ENCODE measurements at regions not wholly inside any gene's neighbourhood (a gene's known extent, or its start where the extent isn't known, plus 50 kb on each side); places are given as distances from the start of the nearest gene placed in this dataset.

GRCh38 chr2:168401771-168402170 is 54.3 kb upstream of the CERS6 start:
- Histone ChIP-seq H3K4me1 (ENCODE audit: insufficient read depth, low read length, poor library complexity, severe bottlenecking) (no peaks in the 10 kb centered on the region), H3K27ac (ENCODE audit: low read depth, low read length, poor library complexity, severe bottlenecking) (no peak overlapping the region), H3K9me3 (ENCODE audit: low read depth, low read length, poor library complexity, severe bottlenecking) (no peaks in the 10 kb centered on the region), H3K4me3 (ENCODE audit: low read depth, low read length, poor library complexity, severe bottlenecking) (no peak overlapping the region), H3K27me3 (replicated peaks; ENCODE audit: insufficient read depth, low read depth, low read length, poor library complexity) (no peaks in the 10 kb centered on the region), H3K36me3 (ENCODE audit: insufficient read depth, low read length, poor library complexity, severe bottlenecking) (no peaks in the 10 kb centered on the region)
- CTCF ChIA-PET: no interaction called here
- no peak for DNase-seq (ENCODE audit: low spot score)
- intact Hi-C loops (cut with micrococcal nuclease; ENCODE audit: unreplicated experiment): no loop called here
- TF ChIP-seq EZH2 (IDR thresholded peaks at IDR 0.05; ENCODE audit: borderline replicate concordance, low read depth, low read length, poor library complexity, severe bottlenecking) (no peak), CTCF (conservative IDR thresholded peaks at IDR 0.05; ENCODE audit: low read depth, low read length) (no peak)
- no TSS peak for BruUV-seq (replicated peaks)
- POLR2A ChIA-PET (ENCODE audit: low non-redundant PET): no interaction called here

- no peaks in the 10 kb centered on the region for H3K27me3 ChIP-seq (replicated peaks; ENCODE audit: insufficient read depth, low read depth, low read length, poor library complexity)
- no peak overlapping the region for H3K4me3 ChIP-seq (ENCODE audit: low read depth, low read length, poor library complexity, severe bottlenecking)
- no TSS peak for BruUV-seq (replicated peaks)
- no peaks in the 10 kb centered on the region for H3K4me1 ChIP-seq (ENCODE audit: insufficient read depth, low read length, poor library complexity, severe bottlenecking)
- no peaks in the 10 kb centered on the region for H3K36me3 ChIP-seq (ENCODE audit: insufficient read depth, low read length, poor library complexity, severe bottlenecking)
- DNase-seq (ENCODE audit: low spot score): no peak
- no peak for TF ChIP-seq EZH2 (IDR thresholded peaks at IDR 0.05; ENCODE audit: borderline replicate concordance, low read depth, low read length, poor library complexity, severe bottlenecking)
- TF ChIP-seq CTCF (conservative IDR thresholded peaks at IDR 0.05; ENCODE audit: low read depth, low read length): no peak
- ChIA-PET CTCF (no interaction called here), POLR2A (ENCODE audit: low non-redundant PET) (no interaction called here)
- no peak overlapping the region for H3K27ac ChIP-seq (ENCODE audit: low read depth, low read length, poor library complexity, severe bottlenecking)
- no peaks in the 10 kb centered on the region for H3K9me3 ChIP-seq (ENCODE audit: low read depth, low read length, poor library complexity, severe bottlenecking)
- intact Hi-C loops (cut with micrococcal nuclease; ENCODE audit: unreplicated experiment): no loop called here
These were observed 53.5 kb upstream of the CERS6 start for GRCh38 chr2:168402531-168402930.

GRCh38 chr2:168403736-168404135 is 52.3 kb upstream of the CERS6 start:
- no peaks in the 10 kb centered on the region for H3K27me3 ChIP-seq (replicated peaks; ENCODE audit: insufficient read depth, low read depth, low read length, poor library complexity)
- no TSS peak for BruUV-seq (replicated peaks)
- no peaks in the 10 kb centered on the region for H3K36me3 ChIP-seq (ENCODE audit: insufficient read depth, low read length, poor library complexity, severe bottlenecking)
- H3K4me3 ChIP-seq (ENCODE audit: low read depth, low read length, poor library complexity, severe bottlenecking): no peak overlapping the region
- TF ChIP-seq CTCF (conservative IDR thresholded peaks at IDR 0.05; ENCODE audit: low read depth, low read length): no peak
- H3K9me3 ChIP-seq (ENCODE audit: low read depth, low read length, poor library complexity, severe bottlenecking): no peaks in the 10 kb centered on the region
- H3K27ac ChIP-seq (ENCODE audit: low read depth, low read length, poor library complexity, severe bottlenecking): no peak overlapping the region
- no peak for DNase-seq (ENCODE audit: low spot score)
- CTCF ChIA-PET: no interaction called here
- POLR2A ChIA-PET (ENCODE audit: low non-redundant PET): no interaction called here
- intact Hi-C loops (cut with micrococcal nuclease; ENCODE audit: unreplicated experiment): no loop called here
- no peaks in the 10 kb centered on the region for H3K4me1 ChIP-seq (ENCODE audit: insufficient read depth, low read length, poor library complexity, severe bottlenecking)

All from A673 (cell line).